HG03060 (cell line): ENCODE measurements at regions not wholly inside any gene's neighbourhood (a gene's known extent, or its start where the extent isn't known, plus 50 kb on each side); places are given as distances from the start of the nearest gene placed in this dataset.

Experiments
- ATAC-seq: cut with Tn5 transposase; IDR thresholded peaks from one replicate; pipeline ENCODE4 v1.9.1; 2021; ENCODE audit warnings: low read depth, moderate number of reproducible peaks; ENCODE audit not compliant: unreplicated experiment

- ATAC-seq: no peak
Measured at GRCh38 chr11:62033191-62034035, 66.0 kb upstream of the FTH1 start.

GRCh38 chr11:62030071-62030684 is 62.7 kb upstream of the FTH1 start:
- no peak for ATAC-seq

- ATAC-seq: no peak
Measured at GRCh38 chr11:62026739-62027370, 59.4 kb upstream of the FTH1 start.

GRCh38 chr11:62025487-62026105 is 58.2 kb upstream of the FTH1 start:
- ATAC-seq: peak; percentile 72

- no peak for ATAC-seq
Measured at GRCh38 chr11:62024936-62025486, 57.6 kb upstream of the FTH1 start.

- ATAC-seq: no peak
Measured at GRCh38 chr11:62022211-62022610, 54.8 kb upstream of the FTH1 start.

GRCh38 chr11:62020661-62021060 is 53.2 kb upstream of the FTH1 start:
- no peak for ATAC-seq

GRCh38 chr11:62018981-62019664 is 51.7 kb upstream of the FTH1 start:
- ATAC-seq: no peak

- ATAC-seq: no peak
Measured at GRCh38 chr11:62017878-62018655, 50.6 kb upstream of the FTH1 start.
